Skin epidermis (tissue), 12 donors: ENCODE measurements at regions not wholly inside any gene's neighbourhood (a gene's known extent, or its start where the extent isn't known, plus 50 kb on each side); places are given as distances from the start of the nearest gene placed in this dataset.
A peak's percentile ranks its signal among the peaks of the same experiment; 100 is the strongest.
"Not testable (repeated sequence)": the region's sequence is repeated elsewhere in the genome, so short reads cannot be mapped to it uniquely, and the experiment has no call there.

Source experiments
- H3K27ac ChIP-seq, 21 experiments: fragments of 200-600 bp; sonication (generic) in 11 of 21; one replicate each; pipeline ENCODE4 v1.5.0; 2020; ENCODE audit warnings: mild to moderate bottlenecking in 3 of 21, inconsistent platforms in 2 of 21, moderate library complexity in 2 of 21
- H3K4me3 ChIP-seq, 7 experiments: fragments of 200-600 bp; sonication (generic) in 2 of 7; one replicate each; pipeline ENCODE4 v1.5.0; 2020; ENCODE audit warnings: inconsistent platforms in 2 of 7, mild to moderate bottlenecking in 2 of 7, moderate library complexity in 1 of 7

GRCh38 chr6:131419702-131420101, 153.3 kb upstream of the ARG1 start:
- Histone ChIP-seq H3K4me3 (no peak overlapping the region), H3K27ac (no peak overlapping the region)

DNA sequence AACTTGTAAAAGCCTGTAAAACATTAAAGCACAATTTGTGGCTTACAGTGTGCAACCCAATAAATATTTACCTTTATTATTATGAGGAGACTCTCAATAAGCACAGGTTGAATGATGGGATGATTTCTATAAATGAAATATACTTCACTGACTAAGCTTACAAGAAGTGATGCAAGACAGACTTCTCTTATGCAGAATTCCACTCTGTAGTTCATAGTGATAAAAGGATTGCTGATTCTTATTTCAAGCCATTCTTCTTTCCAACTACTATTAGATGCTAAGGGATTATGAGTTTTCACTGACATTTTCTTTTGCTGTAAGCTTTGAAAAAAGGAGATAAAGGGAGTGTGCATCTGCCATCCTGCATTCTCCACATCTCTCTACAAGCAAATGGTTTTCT, 149.0 kb upstream of the ARG1 start:
- no peak overlapping the region for H3K4me3 ChIP-seq
- H3K27ac ChIP-seq = no peak overlapping the region

DNA sequence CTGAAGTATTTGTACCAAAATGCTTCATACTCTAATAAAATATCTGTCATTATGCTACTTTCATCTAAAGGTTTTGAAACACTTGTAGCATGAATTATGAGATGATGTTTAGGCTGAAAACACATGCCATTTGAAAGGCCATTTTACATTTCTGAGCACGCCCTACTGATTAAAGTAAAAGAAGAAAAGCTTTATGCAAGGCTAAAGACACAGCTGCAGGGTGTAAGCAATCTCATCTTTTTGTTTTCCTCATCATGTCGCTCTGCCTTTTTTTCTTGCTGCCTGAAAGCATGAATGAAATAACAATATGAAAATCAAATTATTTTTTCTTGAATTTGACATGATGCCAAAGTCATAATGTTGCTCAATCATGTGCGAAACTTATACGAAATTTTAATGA, 148.6 kb upstream of the ARG1 start:
- H3K4me3 ChIP-seq = no peak overlapping the region
- no peak overlapping the region for H3K27ac ChIP-seq

DNA sequence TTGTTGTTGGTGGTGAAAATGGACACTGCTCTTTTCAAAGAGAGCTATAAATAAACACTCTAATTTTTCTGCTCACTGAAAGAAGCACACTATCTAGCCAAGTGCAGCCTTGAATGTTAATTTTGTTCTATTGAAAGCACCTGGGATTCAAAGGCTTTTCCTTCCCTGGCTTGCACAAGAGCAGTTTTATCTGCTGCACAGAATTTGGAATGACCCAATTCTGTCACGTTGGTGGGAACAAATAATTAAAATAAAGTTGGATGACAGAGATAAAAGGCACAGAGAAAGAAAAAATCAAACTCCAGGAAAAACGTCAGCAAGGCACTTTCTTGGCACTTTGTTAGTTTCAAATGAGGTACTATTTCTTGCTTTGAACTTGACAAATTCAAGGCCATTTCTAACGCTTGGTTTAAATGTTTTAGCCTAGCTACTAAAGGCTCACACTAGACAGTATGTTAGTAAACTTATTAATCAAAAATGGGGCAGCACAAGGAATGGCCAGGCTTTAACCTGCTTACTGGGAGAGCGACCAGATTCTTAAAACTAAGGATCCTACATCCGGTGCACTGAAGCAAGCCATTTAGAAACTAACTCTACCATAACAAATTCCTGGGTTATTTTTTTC, 145.5 kb upstream of the ARG1 start:
- Histone ChIP-seq H3K4me3 (no peak overlapping the region), H3K27ac (no peak overlapping the region)

DNA sequence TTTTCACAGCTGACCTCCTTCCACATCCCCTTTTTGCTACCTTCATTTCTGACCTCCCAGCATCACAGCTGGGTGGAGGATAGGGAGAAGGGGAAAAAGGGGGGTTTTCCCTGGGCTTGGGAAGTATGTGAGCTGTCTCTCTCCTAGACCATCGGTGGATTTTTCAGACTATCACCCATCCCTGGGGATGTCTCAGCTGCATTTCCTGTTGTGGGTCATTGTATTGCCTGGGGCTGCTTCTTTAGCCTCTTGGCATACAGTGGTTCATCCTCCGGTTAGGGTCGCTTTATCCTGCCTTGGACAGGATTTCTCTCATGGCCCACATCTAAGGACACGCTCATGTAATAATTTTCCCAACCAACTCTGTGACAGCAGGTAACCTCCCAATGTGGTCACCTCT, 142.5 kb upstream of the ARG1 start:
- H3K27ac ChIP-seq = no peak overlapping the region
- H3K4me3 ChIP-seq = no peak overlapping the region

DNA sequence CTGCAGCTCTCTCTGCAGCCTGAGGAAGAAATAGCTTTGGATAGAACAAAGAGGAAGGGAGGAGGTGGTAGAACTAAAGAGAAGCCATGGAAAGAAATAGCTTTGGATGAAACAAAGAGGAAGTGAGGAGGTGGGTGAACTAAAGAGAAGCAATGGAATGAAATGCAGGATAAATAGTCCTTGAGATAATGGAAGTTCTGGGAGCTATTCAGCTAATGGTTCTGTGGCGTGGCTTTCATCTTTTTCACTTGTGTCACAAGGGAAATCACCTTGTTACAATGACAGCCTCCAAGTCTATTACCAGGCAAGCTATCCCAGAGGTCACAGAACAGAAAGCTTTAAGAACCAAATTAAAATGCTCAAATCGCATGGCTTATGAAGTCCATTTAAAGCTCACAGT, 141.3 kb upstream of the ARG1 start:
- H3K4me3 ChIP-seq = no peak overlapping the region
- H3K27ac ChIP-seq = no peak overlapping the region

DNA sequence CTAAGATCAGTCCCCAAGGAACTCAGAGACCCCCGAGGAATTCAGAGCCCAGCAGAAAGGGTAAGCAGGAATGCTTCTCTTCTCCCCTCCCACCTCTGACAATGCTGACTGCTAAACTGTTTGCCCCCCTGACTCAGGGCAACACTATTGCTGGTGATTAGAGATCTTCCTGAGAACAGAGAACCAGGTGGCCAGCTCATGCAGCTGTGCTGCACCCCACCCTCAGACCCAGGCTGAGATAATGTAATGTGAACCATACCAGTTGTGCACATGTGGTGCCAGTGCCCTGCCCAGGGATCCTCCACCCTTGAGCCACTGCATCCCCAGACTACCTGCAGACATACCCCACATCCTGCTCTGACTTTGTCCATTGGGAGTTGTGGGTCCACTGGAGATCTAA, 139.1 kb upstream of the ARG1 start:
- H3K27ac ChIP-seq = no peak overlapping the region

DNA sequence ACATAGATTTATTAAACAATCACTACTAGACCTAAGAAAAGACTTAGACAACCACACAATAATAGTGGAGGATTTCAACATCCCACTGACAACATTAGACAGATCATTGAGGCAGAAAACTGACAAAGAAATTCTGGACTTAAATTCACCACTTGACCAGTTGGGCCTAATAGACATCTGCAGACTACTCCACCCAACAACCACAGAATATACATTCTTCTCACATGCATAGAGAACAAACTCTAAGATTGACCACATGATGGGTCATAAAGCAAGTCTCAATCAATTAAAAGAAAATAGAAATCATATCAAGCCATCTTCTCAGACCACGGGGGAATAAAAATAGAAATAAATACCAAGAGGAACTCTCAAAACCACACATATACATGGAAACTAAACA, 136.7 kb upstream of the ARG1 start:
- H3K27ac ChIP-seq = no peak overlapping the region
- H3K4me3 ChIP-seq = no peak overlapping the region

More for the DNA sequence above, 139.1 kb upstream of the ARG1 start:
- H3K4me3 ChIP-seq = no peak overlapping the region

DNA sequence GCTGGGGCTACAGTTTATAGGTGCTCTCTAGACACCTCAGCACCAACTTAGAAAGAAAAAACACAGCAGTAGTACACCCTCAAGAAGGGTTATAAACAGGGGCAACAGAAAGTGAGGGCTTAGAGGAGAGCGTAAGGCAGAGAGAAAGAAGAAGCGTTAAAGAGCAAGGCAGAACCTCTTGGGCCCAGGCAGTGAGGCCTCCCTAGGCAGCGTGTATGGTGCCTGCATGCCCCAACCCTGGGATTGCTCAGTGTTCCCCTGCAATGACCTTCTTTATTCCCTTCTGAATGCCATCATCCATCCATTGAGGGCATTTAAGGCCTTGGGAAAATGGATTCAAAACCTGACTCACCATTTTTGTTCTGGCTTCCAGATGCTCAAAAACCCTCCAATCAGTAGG, 130.0 kb upstream of the ARG1 start:
- peak overlapping the region in 3 of 21 experiments; percentile 5 to 60 (median 40) for H3K27ac ChIP-seq
- H3K4me3 ChIP-seq = peak overlapping the region in 3 of 7 experiments; percentile 7 to 21 (median 11)

DNA sequence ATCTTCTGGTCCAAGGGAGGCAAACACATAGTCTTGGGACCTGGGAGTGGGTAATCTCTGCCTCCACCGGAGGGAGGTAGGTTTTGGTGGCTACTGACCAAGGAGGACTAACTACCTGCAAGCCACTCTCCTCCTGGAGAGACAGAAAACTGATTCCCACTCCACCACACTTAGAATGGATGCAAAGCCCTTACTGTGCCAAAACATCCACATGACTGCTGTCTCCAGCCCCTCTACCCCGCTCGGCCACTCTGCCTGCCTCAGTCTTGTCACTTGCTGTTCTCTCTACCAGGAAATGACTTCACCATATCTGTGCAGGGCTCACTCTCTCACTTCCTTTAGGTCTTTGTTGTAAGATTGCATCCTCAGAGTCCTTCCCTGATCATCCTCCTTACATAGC, 129.5 kb upstream of the ARG1 start:
- peak overlapping the region in 3 of 7 experiments; percentile 7 to 21 (median 11) for H3K4me3 ChIP-seq
- peak overlapping the region in 4 of 21 experiments; percentile 5 to 60 (median 42) for H3K27ac ChIP-seq

DNA sequence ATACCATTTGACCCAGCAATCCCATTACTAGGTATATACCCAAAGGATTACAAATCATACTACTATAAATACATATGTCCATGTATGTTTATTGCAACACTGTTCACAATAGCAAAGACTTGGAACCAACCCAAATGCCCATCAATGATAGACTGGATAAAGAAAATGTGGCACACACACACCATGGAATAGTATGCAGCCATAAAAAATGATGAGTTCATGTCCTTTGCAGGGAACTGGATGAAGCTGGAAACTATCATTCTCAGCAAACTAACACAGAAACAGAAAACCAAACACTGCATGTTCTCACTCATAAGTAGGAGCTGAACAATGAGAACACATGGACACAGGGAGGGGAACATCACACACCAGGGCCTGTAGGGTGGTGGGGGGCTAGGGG, 127.7 kb upstream of the ARG1 start:
- not testable (repeated sequence) for H3K4me3 ChIP-seq, H3K27ac ChIP-seq

DNA sequence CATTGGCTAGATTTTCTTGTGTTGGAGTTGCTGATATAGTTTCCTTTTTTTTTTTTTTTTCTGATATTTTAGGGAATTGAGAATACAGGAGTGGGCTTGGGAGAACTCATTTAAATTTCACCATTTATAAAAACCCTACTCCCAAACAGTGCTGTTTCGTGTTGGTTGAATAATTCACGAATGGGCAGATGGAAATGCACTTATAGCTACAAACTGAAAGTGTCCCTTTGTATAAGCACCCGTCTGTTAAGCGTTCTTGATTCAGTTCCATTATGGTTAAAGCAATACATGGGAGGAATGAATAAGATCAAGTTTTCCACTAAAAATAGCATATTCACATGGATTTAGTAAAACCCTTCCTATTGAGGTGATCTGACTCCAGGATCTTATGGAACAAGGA, 122.2 kb upstream of the ARG1 start:
- Histone ChIP-seq H3K27ac (no peak overlapping the region), H3K4me3 (no peak overlapping the region)

DNA sequence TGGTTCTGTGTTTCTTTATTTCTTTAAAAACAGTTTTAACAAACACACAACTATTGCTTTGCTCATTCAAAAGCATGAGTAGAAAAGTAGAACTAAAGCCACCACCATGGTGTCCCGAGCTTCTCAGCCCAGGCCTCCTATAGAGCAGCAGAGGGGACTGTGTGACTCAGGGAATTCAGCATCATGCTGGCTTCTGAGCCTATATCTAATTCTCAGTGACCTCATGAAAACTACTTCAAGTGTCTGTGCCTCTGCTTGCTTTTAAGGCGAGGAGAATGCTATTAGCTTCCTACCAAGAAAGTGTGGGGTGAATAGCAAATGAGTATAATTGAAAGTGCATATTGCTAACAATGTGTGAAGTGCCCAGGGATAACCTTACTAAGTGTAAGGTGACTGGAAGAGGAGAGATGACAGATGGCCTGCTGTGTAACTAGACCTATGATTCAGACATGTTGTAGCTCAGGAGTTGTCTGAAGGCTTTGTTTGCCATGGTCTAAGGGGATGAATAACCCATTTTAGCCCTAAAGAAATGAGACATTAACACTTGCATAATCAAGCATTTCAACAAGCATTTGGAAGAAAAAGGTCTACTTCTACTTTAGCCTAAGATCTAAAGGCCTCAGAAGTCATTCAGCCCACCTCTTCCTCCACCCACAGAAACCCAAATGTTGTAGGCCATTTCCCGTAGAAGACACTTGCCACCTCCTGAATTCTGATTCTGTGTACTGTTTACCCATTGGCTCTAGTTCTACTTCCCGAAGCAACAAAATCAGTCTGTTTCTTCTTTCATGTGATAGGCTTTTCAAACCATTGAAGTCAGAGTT, 121.5 kb upstream of the ARG1 start:
- Histone ChIP-seq H3K4me3 (no peak overlapping the region), H3K27ac (no peak overlapping the region)

- H3K4me3 ChIP-seq = no peak overlapping the region
- no peak overlapping the region for H3K27ac ChIP-seq
Observed at GRCh38 chr6:131453803-131454202, 119.2 kb upstream of the ARG1 start.

DNA sequence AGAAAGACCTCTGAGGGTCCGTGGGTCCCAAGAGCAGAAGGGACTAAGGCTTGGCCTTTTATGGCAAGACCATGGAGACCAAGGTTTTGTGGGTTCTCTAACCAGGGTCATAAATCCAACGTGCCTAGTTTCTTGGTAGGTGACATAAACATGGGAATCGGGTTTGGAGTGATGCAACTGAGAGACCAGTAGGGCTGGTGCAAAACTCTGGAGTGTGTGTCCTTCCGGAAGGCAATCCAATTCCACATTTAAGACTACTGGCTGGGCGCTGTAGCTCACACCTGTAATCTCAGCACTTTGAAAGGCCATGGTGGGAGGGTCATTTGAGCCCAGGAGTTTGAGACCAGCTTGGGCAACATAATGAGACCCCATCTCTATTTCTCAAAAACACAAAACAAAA, 116.5 kb upstream of the ARG1 start:
- H3K27ac ChIP-seq = no peak overlapping the region
- H3K4me3 ChIP-seq = no peak overlapping the region

DNA sequence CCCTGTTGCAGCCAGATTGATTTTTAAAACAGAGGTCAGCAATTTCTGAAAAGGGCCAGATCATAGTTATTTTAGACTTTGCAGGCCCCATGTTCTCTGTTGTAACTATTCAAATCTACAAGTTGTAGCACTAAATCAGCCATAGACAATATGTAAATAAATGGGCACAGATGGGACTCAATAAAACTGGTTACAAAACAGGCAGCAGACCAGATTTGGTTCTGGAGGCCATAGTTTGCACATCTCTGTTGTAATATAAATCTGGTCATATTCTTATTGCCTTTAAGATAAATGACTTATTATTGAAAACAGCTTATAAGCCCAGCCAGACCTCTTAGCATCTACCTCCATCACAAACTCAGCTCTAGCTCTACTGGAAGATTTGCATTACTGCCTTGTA, 114.0 kb upstream of the ARG1 start:
- Histone ChIP-seq H3K4me3 (no peak overlapping the region), H3K27ac (no peak overlapping the region)

GRCh38 chr6:131460614-131461000, 112.4 kb upstream of the ARG1 start:
- no peak overlapping the region for H3K27ac ChIP-seq
- H3K4me3 ChIP-seq = no peak overlapping the region

GRCh38 chr6:131469130-131469529, 103.9 kb upstream of the ARG1 start:
- no peak overlapping the region for H3K27ac ChIP-seq
- H3K4me3 ChIP-seq = no peak overlapping the region

DNA sequence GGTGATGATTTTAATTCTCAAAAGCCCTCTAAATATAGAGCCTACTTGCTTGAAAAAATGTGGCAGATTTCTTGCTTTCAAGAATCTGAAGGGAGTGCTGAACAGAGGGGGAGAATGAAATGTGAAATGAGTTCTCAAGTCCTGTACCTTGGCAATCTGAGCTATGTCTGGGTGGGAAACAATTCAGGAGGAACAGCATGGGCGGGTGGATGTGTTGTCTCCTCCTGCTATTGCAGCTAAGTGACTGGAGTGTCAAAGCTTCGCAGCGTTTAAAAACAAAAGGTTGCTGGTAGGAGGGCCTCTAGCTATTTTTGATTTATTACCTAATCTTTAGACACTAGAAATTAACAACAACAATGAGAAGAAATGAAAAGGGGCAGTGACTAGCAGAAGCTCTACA, 102.5 kb upstream of the ARG1 start:
- no peak overlapping the region for H3K27ac ChIP-seq
- no peak overlapping the region for H3K4me3 ChIP-seq

GRCh38 chr6:131471331-131471730, 101.7 kb upstream of the ARG1 start:
- no peak overlapping the region for H3K27ac ChIP-seq
- H3K4me3 ChIP-seq = no peak overlapping the region

GRCh38 chr6:131473303-131473702, 99.7 kb upstream of the ARG1 start:
- not testable (repeated sequence) for H3K4me3 ChIP-seq, H3K27ac ChIP-seq

- H3K4me3 ChIP-seq = no peak overlapping the region
- no peak overlapping the region for H3K27ac ChIP-seq
Observed at GRCh38 chr6:131476362-131476761, 96.7 kb upstream of the ARG1 start.
